ENCODE measurements at regions not wholly inside any gene's neighbourhood (a gene's known extent, or its start where the extent isn't known, plus 50 kb on each side); places are given as distances from the start of the nearest gene placed in this dataset.

- TF ChIP-seq CTCF (IDR thresholded peaks at IDR 0.05) (no peak), SIN3A (IDR thresholded peaks at IDR 0.05; ENCODE audit: borderline replicate concordance, insufficient read depth, low read depth, low read length) (no peak), REST (IDR thresholded peaks at IDR 0.05; ENCODE audit: insufficient read depth in 1 of 2, low read depth in 2 of 2, low read length in 1 of 2) (no peak), POLR2AphosphoS5 (IDR thresholded peaks at IDR 0.05; ENCODE audit: low read depth, low read length) (no peak)
Observed at GRCh38 chr2:177325554-177325953, 61.0 kb upstream of the NFE2L2 start.
